SK-N-SH treated with all-trans-retinoic acid at 6 μM for 48 hours (cell line): ENCODE measurements at regions not wholly inside any gene's neighbourhood (a gene's known extent, or its start where the extent isn't known, plus 50 kb on each side); places are given as distances from the start of the nearest gene placed in this dataset.

Experiments
- ATAC-seq: fragments of 200-7000 bp; cut with Tn5 transposase; 3 replicates; pipeline ENCODE4 v1.9.1; 2020; ENCODE audit warnings: mild to moderate bottlenecking, moderate library complexity
- ARNTL ChIP-seq: fragments of 450-650 bp; formaldehyde crosslinking; IDR thresholded peaks from 2 replicates; pipeline ENCODE4 v1.5.0; 2020; ENCODE audit warnings: low read depth, mild to moderate bottlenecking, moderate library complexity, borderline replicate concordance
- BACH2 ChIP-seq: fragments of 250-450 bp; sonication (Bioruptor Pico); IDR thresholded peaks from 2 replicates; pipeline ENCODE4 v1.9.0; 2021; ENCODE audit warnings: mild to moderate bottlenecking, borderline replicate concordance
- CSDC2 ChIP-seq: fragments of 250-450 bp; sonication (Bioruptor Pico); IDR thresholded peaks from 2 replicates; pipeline ENCODE4 v1.5.0; 2020; ENCODE audit warnings: mild to moderate bottlenecking, moderate library complexity
- ESRRG ChIP-seq: fragments of 250-450 bp; sonication (Bioruptor Pico); IDR thresholded peaks from 2 replicates; pipeline ENCODE4 v1.6.1; 2021; ENCODE audit warnings: mild to moderate bottlenecking
- GLIS3 ChIP-seq: fragments of 250-450 bp; sonication (Bioruptor Pico); IDR thresholded peaks from 2 replicates; pipeline ENCODE4 v1.5.0; 2020; ENCODE audit warnings: mild to moderate bottlenecking, moderate library complexity
- PATZ1 ChIP-seq: fragments of 250-450 bp; sonication (Bioruptor Pico); IDR thresholded peaks from 2 replicates; pipeline ENCODE4 v1.8.0; 2020; ENCODE audit warnings: mild to moderate bottlenecking, moderate library complexity, borderline replicate concordance
- POU6F1 ChIP-seq: fragments of 250-450 bp; sonication (Bioruptor Pico); IDR thresholded peaks from 2 replicates; pipeline ENCODE4 v1.8.0; 2021; ENCODE audit warnings: low read depth, mild to moderate bottlenecking, moderate library complexity, borderline replicate concordance
- PPARA ChIP-seq: fragments of 250-450 bp; sonication (Bioruptor Pico); IDR thresholded peaks from 2 replicates; pipeline ENCODE4 v1.5.0; 2020; ENCODE audit warnings: mild to moderate bottlenecking, borderline replicate concordance
- TCF4 ChIP-seq: fragments of 250-450 bp; sonication (Bioruptor Pico); IDR thresholded peaks from 2 replicates; pipeline ENCODE4 v1.8.0; 2021; ENCODE audit warnings: mild to moderate bottlenecking, moderate library complexity, borderline replicate concordance
- TOX ChIP-seq: fragments of 250-450 bp; sonication (Bioruptor Pico); IDR thresholded peaks from 2 replicates; pipeline ENCODE4 v1.8.0; 2021; ENCODE audit warnings: mild to moderate bottlenecking, moderate library complexity, borderline replicate concordance
- ZC3H10 ChIP-seq: fragments of 250-450 bp; sonication (Bioruptor Pico); IDR thresholded peaks from 2 replicates; pipeline ENCODE4 v1.5.1; 2021; ENCODE audit warnings: mild to moderate bottlenecking, moderate library complexity
- ZFP30 ChIP-seq: fragments of 450-650 bp; formaldehyde crosslinking; IDR thresholded peaks from 2 replicates; pipeline ENCODE4 v1.5.0; 2022; ENCODE audit warnings: mild to moderate bottlenecking, moderate library complexity
- ZNF565 ChIP-seq: fragments of 450-650 bp; formaldehyde crosslinking; conservative IDR thresholded peaks from 2 replicates; pipeline ENCODE4 v1.5.0; 2020; ENCODE audit warnings: low read depth, mild to moderate bottlenecking, moderate library complexity
- ZNF70 ChIP-seq: fragments of 450-650 bp; formaldehyde crosslinking; IDR thresholded peaks from 2 replicates; pipeline ENCODE4 v1.5.0; 2020; ENCODE audit warnings: mild to moderate bottlenecking, moderate library complexity
- ZNF8 ChIP-seq: fragments of 450-650 bp; formaldehyde crosslinking; IDR thresholded peaks from 2 replicates; pipeline ENCODE4 v1.5.0; 2020; ENCODE audit warnings: mild to moderate bottlenecking, moderate library complexity
- TF ChIP-seq, protein P1 (sequence below): fragments of 250-450 bp; sonication (Bioruptor Pico); IDR thresholded peaks from 2 replicates; pipeline ENCODE4 v1.5.0; 2020; ENCODE audit warnings: mild to moderate bottlenecking, moderate library complexity
- TF ChIP-seq, protein P2 (sequence below): fragments of 250-450 bp; sonication (Bioruptor Pico); IDR thresholded peaks from 2 replicates; pipeline ENCODE4 v1.5.1; 2020; ENCODE audit warnings: low read depth, mild to moderate bottlenecking, moderate library complexity
- TF ChIP-seq, protein P3 (sequence below): fragments of 250-450 bp; sonication (Bioruptor Pico); IDR thresholded peaks from 2 replicates; pipeline ENCODE4 v1.5.1; 2021; ENCODE audit warnings: mild to moderate bottlenecking, moderate library complexity

- no peak for ATAC-seq
Observed at GRCh38 chr2:128982670-128983069, 664.0 kb upstream of the HS6ST1 start.

DNA sequence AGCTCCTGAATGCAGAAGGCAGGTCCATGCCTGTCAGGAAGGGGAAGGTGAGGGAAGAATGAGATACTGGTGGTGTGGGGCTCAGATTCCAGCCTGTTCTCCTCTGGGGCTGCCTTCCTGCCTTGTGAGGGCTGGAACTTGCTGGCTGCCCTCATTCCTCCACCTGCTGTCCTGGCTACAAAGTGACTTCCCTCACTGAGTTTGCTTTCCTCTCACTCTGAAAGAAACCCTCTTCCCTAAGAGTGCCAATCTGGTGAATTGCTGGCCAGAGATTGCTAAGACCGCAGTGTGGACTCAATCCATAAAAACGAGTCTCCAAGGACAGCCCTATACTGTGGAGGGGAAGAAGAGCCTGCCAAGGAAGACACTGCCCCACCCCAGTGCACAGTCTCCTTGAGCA is 664.4 kb upstream of the HS6ST1 start:
- TF ChIP-seq TCF4 (CRISPR knock-in tag): no peak
- no peak for TF ChIP-seq GLIS3 (CRISPR knock-in tag)
- TF ChIP-seq ZFP30 (CRISPR knock-in tag): no peak
- no peak for TF ChIP-seq ZNF70 (CRISPR knock-in tag)
- TF ChIP-seq CSDC2 (CRISPR knock-in tag): no peak
- TF ChIP-seq PPARA (CRISPR knock-in tag): no peak
- no peak for TF ChIP-seq BACH2 (CRISPR knock-in tag)
- TF ChIP-seq TOX (CRISPR knock-in tag): no peak
- TF ChIP-seq, protein P1, sequence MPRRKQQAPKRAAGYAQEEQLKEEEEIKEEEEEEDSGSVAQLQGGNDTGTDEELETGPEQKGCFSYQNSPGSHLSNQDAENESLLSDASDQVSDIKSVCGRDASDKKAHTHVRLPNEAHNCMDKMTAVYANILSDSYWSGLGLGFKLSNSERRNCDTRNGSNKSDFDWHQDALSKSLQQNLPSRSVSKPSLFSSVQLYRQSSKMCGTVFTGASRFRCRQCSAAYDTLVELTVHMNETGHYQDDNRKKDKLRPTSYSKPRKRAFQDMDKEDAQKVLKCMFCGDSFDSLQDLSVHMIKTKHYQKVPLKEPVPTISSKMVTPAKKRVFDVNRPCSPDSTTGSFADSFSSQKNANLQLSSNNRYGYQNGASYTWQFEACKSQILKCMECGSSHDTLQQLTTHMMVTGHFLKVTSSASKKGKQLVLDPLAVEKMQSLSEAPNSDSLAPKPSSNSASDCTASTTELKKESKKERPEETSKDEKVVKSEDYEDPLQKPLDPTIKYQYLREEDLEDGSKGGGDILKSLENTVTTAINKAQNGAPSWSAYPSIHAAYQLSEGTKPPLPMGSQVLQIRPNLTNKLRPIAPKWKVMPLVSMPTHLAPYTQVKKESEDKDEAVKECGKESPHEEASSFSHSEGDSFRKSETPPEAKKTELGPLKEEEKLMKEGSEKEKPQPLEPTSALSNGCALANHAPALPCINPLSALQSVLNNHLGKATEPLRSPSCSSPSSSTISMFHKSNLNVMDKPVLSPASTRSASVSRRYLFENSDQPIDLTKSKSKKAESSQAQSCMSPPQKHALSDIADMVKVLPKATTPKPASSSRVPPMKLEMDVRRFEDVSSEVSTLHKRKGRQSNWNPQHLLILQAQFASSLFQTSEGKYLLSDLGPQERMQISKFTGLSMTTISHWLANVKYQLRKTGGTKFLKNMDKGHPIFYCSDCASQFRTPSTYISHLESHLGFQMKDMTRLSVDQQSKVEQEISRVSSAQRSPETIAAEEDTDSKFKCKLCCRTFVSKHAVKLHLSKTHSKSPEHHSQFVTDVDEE: no peak
- TF ChIP-seq ARNTL: no peak
- TF ChIP-seq, all 23 proteins: peak for 0
- no peak for ATAC-seq

More at GRCh38 chr2:128982670-128983069, 664.0 kb upstream of the HS6ST1 start:
- TF ChIP-seq ZNF8 (CRISPR knock-in tag): no peak

GRCh38 chr2:128984081-128984480 is 665.4 kb upstream of the HS6ST1 start:
- ATAC-seq: no peak
- TF ChIP-seq ZNF70 (CRISPR knock-in tag) (no peak), ZFP30 (CRISPR knock-in tag) (no peak), POU6F1 (CRISPR knock-in tag) (no peak), ESRRG (no peak), ZNF565 (CRISPR knock-in tag) (no peak), BACH2 (CRISPR knock-in tag) (no peak), TCF4 (CRISPR knock-in tag) (no peak), ZNF8 (CRISPR knock-in tag) (no peak), PATZ1 (CRISPR knock-in tag) (no peak), ARNTL (no peak), ZC3H10 (CRISPR knock-in tag) (no peak), CSDC2 (CRISPR knock-in tag) (no peak)
- TF ChIP-seq, protein P2, sequence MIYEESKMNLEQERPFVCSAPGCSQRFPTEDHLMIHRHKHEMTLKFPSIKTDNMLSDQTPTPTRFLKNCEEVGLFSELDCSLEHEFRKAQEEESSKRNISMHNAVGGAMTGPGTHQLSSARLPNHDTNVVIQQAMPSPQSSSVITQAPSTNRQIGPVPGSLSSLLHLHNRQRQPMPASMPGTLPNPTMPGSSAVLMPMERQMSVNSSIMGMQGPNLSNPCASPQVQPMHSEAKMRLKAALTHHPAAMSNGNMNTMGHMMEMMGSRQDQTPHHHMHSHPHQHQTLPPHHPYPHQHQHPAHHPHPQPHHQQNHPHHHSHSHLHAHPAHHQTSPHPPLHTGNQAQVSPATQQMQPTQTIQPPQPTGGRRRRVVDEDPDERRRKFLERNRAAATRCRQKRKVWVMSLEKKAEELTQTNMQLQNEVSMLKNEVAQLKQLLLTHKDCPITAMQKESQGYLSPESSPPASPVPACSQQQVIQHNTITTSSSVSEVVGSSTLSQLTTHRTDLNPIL (CRISPR knock-in tag): no peak
- TF ChIP-seq, protein P1: no peak
- TF ChIP-seq, protein P3, sequence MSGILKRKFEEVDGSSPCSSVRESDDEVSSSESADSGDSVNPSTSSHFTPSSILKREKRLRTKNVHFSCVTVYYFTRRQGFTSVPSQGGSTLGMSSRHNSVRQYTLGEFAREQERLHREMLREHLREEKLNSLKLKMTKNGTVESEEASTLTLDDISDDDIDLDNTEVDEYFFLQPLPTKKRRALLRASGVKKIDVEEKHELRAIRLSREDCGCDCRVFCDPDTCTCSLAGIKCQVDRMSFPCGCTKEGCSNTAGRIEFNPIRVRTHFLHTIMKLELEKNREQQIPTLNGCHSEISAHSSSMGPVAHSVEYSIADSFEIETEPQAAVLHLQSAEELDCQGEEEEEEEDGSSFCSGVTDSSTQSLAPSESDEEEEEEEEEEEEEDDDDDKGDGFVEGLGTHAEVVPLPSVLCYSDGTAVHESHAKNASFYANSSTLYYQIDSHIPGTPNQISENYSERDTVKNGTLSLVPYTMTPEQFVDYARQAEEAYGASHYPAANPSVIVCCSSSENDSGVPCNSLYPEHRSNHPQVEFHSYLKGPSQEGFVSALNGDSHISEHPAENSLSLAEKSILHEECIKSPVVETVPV: no peak
- TF ChIP-seq, all 23 proteins: peak for 0
